Ishikawa (cell line): ENCODE measurements at regions not wholly inside any gene's neighbourhood (a gene's known extent, or its start where the extent isn't known, plus 50 kb on each side); places are given as distances from the start of the nearest gene placed in this dataset.

Experiments used
- EP300 ChIP-seq: IDR thresholded peaks from 2 replicates; pipeline ENCODE4 v1.6.1; 2012; ENCODE audit warnings: borderline replicate concordance
- FOXM1 ChIP-seq: IDR thresholded peaks from 2 replicates; pipeline ENCODE4 v1.6.1; 2012; ENCODE audit warnings: low read depth, borderline replicate concordance
- MAX ChIP-seq: IDR thresholded peaks from 2 replicates; pipeline ENCODE4 v1.6.1; 2012
- RAD21 ChIP-seq: IDR thresholded peaks from 2 replicates; pipeline ENCODE4 v1.6.1; 2012; ENCODE audit warnings: low read depth
- REST ChIP-seq: IDR thresholded peaks from 2 replicates; pipeline ENCODE4 v1.6.1; 2012; ENCODE audit warnings: low read depth, mild to moderate bottlenecking
- YY1 ChIP-seq: IDR thresholded peaks from 2 replicates; pipeline ENCODE4 v1.6.1; 2012; ENCODE audit warnings: low read depth

- TF ChIP-seq RAD21, result no peak
- TF ChIP-seq REST, result no peak
- TF ChIP-seq FOXM1, result no peak
- no peak for TF ChIP-seq EP300
- TF ChIP-seq YY1, result no peak
- TF ChIP-seq MAX, result no peak
These were observed 69.6 kb upstream of the ADO start for GRCh38 chr10:62734781-62735463.
